ENCODE measurements at regions not wholly inside any gene's neighbourhood (a gene's known extent, or its start where the extent isn't known, plus 50 kb on each side); places are given as distances from the start of the nearest gene placed in this dataset.

GRCh38 chr18:24797981-24798380 is 337.5 kb downstream of the HRH4 start:
- no peak for DNase-seq

DNA sequence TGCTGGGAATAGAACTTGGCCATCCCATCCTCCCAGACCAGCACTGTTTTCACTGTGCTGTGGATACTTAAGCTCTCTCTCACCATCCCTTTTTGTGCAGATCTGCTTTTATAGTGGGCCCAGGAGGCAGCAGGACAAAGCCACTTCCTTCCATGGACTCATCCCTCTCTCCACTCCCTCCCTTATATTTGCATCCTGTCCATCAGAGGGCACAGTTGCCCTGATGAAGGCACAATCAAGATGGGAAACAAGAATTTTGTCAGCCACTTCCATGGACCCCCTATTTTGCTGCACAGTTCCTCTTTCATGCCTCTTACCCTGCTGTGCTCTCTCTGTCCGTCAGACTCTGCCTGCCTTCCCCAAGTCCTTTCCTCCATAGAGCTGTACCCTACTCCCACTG is 338.7 kb downstream of the HRH4 start:
- peak; percentile 36 for DNase-seq

DNA sequence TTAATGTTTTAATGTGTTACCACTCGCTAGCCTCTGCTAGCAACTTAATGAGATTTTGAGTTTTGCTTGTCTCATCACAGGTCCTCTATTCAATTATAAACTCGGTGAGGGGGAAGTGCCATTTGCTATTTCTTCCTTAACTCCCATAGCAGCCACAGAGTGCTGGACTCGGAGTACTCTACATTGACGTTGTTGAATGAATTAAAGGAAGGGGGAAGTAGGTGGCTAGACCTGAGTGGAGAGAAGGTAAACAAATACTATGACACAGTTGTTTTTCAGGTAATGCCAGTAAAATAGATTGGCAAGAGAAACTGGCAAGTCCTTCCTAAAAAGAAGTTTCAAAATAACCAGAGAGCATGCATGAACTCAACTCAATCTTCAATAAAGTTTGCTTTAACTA is 339.3 kb downstream of the HRH4 start:
- no peak for DNase-seq

- DNase-seq: no peak
Measured at GRCh38 chr18:24801001-24801400, 340.6 kb downstream of the HRH4 start.

DNA sequence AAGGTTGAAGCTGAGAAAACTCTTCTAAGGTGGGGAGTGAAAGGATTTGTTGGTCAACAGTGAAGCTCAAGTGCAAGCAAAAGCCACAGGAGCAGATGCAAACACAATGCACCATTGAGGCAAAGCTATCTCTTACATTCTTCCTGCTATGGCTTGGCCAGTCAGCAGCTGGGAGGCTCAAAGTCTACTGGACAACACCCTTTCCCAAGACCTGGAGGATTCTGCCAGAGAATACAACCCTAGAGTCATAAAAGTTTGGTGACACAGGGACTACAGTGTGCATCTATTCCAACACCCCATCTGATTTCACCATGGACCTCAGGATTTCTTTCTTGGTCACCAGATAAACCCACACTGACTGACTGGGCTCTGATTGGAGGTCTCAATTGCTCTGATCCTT is 342.0 kb downstream of the HRH4 start:
- no peak for DNase-seq

GRCh38 chr18:24805156-24805555 is 344.7 kb downstream of the HRH4 start:
- no peak for DNase-seq

DNA sequence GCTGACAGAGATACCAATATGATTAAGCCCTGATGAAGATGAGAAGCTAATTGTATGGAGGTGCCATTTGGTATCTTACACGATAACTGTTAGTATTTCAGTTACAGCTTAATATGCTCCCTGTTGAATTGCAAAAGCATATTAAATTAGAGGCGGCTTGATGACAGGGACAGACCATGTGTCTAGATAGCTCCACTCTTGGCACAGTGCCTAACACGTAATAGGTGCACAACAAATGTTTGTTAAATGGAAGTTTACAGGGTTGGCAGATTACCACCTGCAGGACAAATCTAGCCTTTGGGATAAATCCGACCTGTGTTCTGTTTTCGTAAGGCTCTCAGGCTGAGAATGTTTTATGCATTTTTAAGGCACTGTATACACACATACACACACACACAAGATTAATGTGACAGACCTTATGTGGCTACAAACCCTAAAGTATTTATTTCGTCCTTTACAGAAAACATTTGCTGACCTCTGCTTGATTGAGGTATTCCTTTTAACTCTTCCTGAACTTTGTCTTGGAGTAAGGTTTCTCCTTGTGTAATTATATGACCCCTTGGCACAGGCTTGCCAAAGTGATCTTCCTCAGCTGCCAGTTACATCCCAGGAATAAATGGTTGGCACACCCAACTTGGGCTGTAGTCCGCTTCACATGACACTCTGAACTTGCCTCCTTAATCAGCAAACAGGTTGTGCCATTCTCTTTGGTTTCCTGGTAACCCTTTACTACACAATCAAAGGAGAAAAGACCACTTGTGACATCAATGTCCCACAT is 348.9 kb downstream of the HRH4 start:
- DNase-seq: no peak

DNA sequence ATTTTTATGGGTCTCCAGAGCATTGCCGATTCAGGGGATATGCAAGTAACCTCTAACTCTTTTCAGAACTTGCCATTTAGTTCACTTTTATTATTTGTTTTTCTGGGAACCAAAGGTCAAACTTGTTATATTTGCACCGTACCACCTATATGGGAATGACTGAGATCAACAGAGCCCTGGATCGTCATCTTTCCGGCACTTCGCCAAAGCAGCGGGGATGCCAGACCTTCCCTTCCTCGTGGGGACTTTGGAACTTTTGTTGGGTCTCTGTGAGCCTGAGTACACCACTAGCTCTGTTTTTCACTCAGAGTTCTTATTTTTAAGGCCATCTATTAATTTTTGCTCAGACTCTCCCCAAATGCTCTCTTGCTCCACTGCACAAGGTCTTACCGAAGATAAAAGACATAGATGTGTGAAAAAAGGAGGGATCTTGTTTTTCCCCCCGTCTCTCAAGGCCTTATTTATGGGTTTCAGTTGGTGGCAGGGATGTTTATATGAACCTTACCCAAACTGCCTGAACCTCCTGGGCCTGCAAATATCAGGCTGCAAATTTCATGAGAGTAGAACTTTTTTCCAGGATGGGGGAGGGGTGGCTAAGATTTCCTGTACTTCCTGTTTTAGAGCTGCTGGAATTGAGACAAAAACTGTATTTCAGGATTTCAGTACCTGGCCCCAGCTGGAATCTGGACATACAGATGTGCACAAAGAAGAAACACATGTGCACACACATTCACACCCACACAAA is 350.3 kb downstream of the HRH4 start:
- DNase-seq: no peak

DNA sequence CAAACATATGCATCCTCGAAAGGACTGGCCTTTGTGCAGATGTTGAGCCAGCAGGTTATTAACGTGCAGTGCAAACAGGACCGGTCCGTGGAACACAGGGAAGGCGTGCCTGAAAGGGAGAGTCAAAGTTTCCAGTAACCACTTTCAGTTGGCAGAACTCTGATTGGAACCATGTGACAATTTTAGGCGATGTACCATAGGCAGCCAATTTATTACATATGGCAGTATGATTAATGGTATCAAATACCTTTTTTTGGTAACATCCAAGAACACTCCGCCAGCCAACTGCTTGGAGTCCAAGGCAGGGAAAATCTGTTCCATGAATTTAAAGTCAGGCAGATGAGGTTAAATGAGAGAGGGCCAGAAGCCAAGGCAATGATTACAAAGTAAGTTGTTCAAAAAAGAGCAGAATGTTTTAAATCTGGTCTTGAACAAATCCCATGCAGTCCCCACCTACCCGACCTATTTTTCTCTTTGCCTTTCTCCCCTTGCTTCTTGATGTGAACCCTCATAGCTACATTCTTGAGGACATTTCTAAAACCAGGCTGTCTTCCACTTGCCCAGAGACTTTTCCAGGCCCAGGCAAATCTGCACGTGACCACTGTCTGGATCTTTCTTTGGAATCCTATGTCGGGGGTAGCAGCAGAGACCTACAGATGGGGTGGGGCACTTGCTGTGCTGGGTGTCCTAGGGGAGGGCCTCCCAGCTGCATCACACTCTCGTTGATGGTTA is 351.7 kb downstream of the HRH4 start:
- no peak for DNase-seq

GRCh38 chr18:24814521-24814920 is 354.1 kb downstream of the HRH4 start:
- DNase-seq: no peak

- no peak for DNase-seq
Measured at GRCh38 chr18:24817150-24817549, 356.7 kb downstream of the HRH4 start.

- DNase-seq: no peak
Measured at GRCh38 chr18:24817587-24818371, 357.3 kb downstream of the HRH4 start.

GRCh38 chr18:24818441-24818840 is 358.0 kb downstream of the HRH4 start:
- peak; percentile 57 for DNase-seq

DNA sequence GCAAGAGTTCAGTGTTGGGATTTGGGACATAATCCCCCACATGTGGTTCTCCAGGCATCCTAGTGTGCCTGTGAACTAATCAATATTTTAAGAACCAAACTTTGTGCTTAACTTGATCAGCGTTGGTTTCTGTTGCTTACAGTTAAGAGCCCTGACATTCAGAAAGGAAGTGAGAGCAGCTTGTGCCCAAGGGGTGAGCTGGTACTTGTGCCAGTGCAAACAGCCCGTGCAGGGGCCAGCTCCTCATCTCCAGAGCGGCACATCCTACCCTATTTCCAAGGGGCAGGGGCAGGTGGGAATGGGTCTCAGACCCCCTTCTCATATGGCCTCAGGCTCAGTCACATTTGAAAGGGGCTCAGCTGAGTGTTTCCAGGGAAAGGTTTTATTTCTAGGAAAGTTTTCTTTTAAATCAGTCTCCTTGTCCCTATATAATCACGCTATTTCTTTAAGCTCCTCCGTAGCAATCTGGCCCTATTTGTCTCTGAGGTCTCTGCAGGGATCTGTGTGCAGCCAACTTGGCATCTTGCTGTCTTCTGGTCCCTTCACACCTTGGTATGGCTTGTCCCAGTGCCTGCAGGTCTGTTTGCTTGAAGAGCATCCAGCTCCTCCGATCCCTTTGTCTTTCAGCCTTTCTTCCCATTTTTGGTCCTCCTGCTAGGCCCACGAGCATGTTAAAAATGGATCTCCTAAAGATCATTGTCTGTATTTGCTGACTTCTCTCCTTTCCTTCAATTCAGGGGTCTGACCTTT is 358.9 kb downstream of the HRH4 start:
- DNase-seq: no peak

- no peak for DNase-seq
Measured at GRCh38 chr18:24825397-24825796, 365.0 kb downstream of the HRH4 start.

GRCh38 chr18:24826605-24827004 is 366.2 kb downstream of the HRH4 start:
- DNase-seq: no peak

DNA sequence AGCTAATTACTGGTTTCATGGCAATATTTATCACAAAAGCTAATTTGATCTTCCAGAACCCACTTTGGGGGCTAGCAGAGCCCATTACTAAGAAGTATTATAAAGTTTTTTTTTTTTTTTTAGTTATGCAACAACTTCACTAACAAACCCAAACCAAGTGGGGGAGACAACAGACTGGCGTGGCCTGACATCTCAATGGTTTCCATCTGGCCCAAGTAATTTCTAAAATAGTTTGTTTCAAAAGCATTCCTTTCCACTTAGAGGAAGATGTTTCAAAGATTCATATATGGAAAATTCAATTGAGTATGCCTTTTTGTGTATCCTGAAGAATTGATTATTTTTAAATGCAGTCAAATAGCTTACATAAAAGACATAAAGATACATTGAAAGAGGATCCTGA is 367.1 kb downstream of the HRH4 start:
- no peak for DNase-seq

- peak; percentile 43 for DNase-seq
Measured at GRCh38 chr18:24831081-24831480, 370.6 kb downstream of the HRH4 start.

- peak; percentile 65 for DNase-seq
Measured at GRCh38 chr18:24831871-24832665, 371.6 kb downstream of the HRH4 start.

- no peak for DNase-seq
Measured at GRCh38 chr18:24835751-24836150, 375.3 kb downstream of the HRH4 start.

GRCh38 chr18:24837066-24837465 is 376.6 kb downstream of the HRH4 start:
- DNase-seq: no peak

Measured in NCI-H69 (cell line).